Hippocampal formation (tissue), 2 donors: ENCODE measurements at regions not wholly inside any gene's neighbourhood (a gene's known extent, or its start where the extent isn't known, plus 50 kb on each side); places are given as distances from the start of the nearest gene placed in this dataset.
A peak's percentile ranks its signal among the peaks of the same experiment; 100 is the strongest.

Source experiments
- DNase-seq, 2 donors: peaks; one replicate each; lab custom pipeline; 2025; lab: John Stamatoyannopoulos, UW

- DNase-seq = peak; percentile 8 to 23
Observed at GRCh38 chr20:59403261-59403961, 103.0 kb downstream of the EDN3 start.

GRCh38 chr20:59403962-59404314, 103.5 kb downstream of the EDN3 start:
- no peak for DNase-seq

GRCh38 chr20:59404749-59405148, 104.3 kb downstream of the EDN3 start:
- DNase-seq = no peak

GRCh38 chr20:59405226-59406200, 105.1 kb downstream of the EDN3 start:
- no peak for DNase-seq

GRCh38 chr20:59406446-59406845, 106.0 kb downstream of the EDN3 start:
- DNase-seq = no peak

GRCh38 chr20:59411170-59411569, 110.8 kb downstream of the EDN3 start:
- no peak for DNase-seq

- DNase-seq = no peak
Observed at GRCh38 chr20:59411589-59411988, 111.2 kb downstream of the EDN3 start.

- no peak for DNase-seq
Observed at GRCh38 chr20:59412181-59412580, 111.8 kb downstream of the EDN3 start.

- DNase-seq = no peak
Observed at GRCh38 chr20:59412875-59413284, 112.5 kb downstream of the EDN3 start.

- no peak for DNase-seq
Observed at GRCh38 chr20:59413326-59413865, 113.0 kb downstream of the EDN3 start.

- no peak for DNase-seq
Observed at GRCh38 chr20:59414936-59415623, 114.7 kb downstream of the EDN3 start.

GRCh38 chr20:59416916-59417315, 116.5 kb downstream of the EDN3 start:
- DNase-seq = no peak

- DNase-seq = no peak
Observed at GRCh38 chr20:59421089-59421488, 120.7 kb downstream of the EDN3 start.

GRCh38 chr20:59421920-59422637, 121.7 kb downstream of the EDN3 start:
- no peak for DNase-seq

GRCh38 chr20:59422872-59423544, 122.6 kb downstream of the EDN3 start:
- DNase-seq = no peak

GRCh38 chr20:59424976-59425375, 124.6 kb downstream of the EDN3 start:
- DNase-seq = no peak

- no peak for DNase-seq
Observed at GRCh38 chr20:59425572-59425971, 125.2 kb downstream of the EDN3 start.

- no peak for DNase-seq
Observed at GRCh38 chr20:59428006-59428405, 127.6 kb downstream of the EDN3 start.

- no peak for DNase-seq
Observed at GRCh38 chr20:59428441-59429205, 128.2 kb downstream of the EDN3 start.

- no peak for DNase-seq
Observed at GRCh38 chr20:59429396-59429795, 129.0 kb downstream of the EDN3 start.
